ENCODE measurements at regions not wholly inside any gene's neighbourhood (a gene's known extent, or its start where the extent isn't known, plus 50 kb on each side); places are given as distances from the start of the nearest gene placed in this dataset.

DNA sequence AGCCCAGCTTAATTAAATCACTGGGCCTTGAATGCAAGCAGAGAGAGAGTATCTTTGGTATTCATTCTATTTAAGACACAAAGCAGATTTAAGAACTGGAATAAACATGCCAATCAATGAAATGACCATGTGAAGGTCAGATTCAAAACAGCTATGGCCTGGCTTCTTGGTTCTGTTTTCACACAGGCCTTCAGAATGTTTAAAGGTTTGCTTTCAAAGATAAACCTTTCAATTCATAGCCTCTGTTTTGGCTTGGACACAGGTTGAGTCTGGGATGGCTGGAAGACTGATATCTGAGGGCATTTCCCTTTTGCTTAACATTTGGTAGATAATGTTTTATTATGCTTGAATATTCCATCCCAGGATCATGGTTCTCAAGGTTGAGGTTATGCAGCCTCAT, 244.4 kb upstream of the KBTBD8 start:
- DNase-seq = no peak

DNA sequence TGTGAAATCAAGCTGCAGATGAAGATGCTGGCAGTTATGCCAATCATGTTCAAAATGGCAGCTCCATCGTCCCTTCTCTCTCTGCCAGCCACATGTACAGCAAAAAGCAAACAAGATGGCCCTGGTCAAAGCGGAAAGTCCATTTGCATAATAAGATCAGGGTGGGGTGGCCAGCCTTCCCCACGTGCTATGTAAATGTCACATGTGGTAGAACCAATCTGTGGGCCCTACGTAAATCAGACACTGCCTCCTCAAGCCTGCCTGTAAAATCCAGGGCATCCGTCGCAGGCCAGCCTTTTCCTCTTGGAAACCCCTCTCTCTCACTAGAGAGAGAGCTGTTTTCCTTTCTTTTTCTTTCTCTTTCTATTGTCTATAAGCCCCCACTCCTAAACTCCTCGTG, 243.5 kb upstream of the KBTBD8 start:
- no peak for DNase-seq

GRCh38 chr3:66755924-66756323, 242.2 kb upstream of the KBTBD8 start:
- DNase-seq = no peak

DNA sequence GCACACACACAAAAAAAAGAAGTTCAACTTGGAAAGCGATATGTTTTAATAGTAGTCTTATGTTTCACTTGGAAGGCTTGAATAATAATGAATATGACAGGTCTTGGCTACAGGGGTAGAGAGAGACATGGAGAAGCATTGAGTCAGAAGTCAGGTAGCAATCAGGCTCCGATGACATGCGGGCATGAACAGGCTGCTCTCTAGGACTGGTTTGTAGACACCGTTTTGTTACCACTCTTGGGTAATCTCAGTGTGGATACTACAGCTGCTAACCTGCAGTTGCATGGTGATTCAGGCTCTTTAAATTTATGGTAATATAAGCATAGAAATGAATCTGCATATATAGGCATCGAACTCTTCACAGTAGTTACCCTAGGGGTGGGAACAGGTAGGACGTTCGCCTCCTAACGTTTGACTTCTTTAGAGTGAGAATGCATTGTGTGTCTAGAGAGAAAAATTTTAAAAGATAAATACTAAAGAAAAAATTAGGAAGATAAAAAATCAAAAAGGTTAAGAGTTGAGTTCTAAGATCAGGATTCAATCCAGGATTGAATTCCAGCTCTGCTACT, 241.6 kb upstream of the KBTBD8 start:
- DNase-seq = no peak

DNA sequence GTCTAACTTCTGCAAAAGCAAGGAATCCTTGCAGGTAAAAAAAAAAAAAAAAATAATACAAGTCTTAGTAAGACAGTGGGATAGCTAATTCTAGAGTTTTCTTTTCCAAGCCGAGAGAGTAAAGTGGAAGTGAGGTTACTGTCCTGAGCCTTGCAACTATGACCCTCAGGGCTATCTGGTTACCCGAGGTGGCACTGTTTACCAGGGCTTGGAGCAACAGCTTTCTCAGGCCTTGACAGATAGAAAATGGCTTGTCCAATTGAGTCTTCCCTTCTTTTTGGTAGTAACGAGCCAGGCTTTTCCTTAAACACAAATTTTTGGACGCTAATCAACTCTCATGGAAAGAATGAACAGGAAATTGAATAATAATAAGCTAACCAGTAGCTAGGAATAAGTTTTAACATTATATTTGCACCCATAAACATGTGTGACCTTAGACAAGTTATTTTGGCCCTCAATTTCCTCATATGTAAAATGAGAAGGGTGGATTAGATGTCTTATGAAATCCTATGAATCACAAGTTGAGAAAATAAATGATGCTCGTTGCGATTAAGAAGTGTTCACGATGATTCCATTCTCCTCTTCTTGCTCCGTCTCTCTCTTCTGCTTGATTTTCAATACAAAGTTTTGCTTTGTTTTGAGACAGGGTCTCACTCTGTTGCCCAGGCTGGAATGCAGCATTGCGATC, 236.9 kb upstream of the KBTBD8 start:
- DNase-seq = no peak

- no peak for DNase-seq
These were observed 235.0 kb upstream of the KBTBD8 start for GRCh38 chr3:66762916-66763693.

DNA sequence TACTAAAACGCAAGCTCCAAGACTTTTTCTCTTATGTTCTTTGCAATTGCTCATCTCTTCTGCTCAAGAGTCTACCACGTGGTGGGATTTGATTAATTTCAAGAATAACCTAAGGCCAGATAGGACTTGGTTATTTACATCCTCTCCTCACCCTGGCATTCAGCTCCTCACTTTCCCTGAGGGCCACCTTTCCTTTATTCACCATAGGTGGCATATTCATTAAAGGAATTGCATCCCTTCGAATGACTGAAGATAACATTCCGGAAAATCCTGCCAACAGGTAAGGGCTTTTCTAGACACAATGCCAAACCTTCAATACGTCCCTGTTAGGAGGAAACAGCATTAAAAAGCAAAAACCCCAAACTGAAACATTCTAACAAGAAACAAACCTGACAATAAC, 220.0 kb upstream of the KBTBD8 start:
- DNase-seq = no peak

DNA sequence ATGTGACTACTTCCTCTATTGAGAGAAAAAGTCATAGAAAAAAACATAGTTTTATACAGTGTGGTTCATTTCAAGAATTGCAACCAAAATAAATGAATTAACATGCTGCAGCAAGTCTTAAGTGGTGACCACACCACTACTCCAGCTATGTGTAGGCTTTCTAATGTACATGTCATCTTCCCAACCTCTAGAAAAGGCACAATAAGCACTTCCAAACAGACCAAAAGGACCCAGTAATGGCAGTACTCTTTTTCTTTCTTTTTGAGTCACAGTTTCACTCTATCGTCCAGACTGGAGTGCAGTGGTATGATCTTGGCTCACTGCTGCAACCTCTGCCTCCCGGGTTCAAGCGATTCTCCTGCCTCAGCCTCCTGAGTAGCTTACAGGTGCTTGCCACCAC, 219.3 kb upstream of the KBTBD8 start:
- DNase-seq = no peak

- no peak for DNase-seq
These were observed 212.8 kb upstream of the KBTBD8 start for GRCh38 chr3:66785191-66785909.

GRCh38 chr3:66789580-66790237, 208.4 kb upstream of the KBTBD8 start:
- no peak for DNase-seq

DNA sequence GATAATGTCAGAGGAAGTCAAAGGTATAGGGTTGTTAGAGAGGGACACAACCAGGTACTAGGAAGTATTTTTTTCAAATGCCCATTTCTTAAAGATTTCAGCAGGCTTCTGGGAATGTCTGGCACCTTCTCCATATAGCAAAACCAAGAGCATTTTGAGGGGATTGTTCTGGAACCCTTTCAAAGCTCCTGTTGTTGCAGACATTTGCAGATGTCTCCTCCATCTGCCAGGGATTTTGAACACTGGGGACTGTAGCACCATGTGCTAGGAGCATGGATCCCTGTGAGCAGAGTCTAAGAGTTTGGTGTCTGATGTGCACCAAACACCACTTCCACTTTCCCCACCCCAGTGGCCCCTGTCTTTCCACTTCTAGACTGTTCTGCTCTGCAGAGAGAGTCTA, 206.0 kb upstream of the KBTBD8 start:
- no peak for DNase-seq

DNA sequence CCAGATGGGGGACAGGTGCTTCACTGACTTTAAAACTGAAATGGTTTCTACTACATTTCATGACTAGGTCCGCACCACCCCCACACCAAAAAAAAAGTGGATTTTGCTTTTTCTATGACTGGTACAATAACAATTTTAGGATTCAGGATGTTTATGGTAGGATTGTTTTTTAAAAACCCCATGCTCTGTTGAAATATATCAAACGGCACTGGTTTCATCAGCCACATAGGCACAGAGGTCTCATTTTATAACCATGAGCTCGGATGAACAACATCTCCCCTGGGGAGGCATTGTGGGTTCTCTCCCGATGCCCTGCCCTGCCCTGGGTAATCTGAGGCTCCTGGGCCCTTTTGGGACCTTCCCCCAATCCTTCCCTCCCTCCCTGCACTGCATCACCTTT, 202.7 kb upstream of the KBTBD8 start:
- no peak for DNase-seq

- no peak for DNase-seq
These were observed 201.8 kb upstream of the KBTBD8 start for GRCh38 chr3:66796343-66796742.

- DNase-seq = no peak
These were observed 200.1 kb upstream of the KBTBD8 start for GRCh38 chr3:66797889-66798560.

DNA sequence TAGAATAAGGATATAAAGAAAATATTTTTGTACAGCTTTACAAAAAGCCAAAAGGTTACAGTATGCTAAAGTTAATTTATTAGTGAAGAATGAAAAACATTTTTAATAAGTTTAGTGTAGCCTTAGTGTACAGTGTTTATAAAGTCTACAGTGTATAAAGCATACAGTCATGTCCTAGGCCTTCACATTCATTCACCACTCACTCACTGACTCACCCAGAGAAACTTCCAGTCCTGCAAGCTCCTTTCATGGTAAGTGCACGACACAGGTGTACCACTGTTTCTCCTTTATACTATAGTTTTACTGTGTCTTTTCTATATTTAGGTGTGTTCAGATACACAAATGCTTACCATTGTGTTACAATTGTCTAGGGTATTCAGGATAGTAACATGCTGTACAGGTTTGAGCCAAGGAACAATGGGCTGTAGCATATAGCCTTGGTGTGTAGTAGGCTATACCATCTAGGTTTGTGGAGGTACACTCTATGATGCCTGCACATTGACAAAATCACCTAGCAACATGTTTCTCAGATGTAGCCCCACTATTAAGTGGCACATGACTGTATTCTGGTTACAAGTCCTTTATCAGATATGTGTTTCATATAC, 197.1 kb upstream of the KBTBD8 start:
- no peak for DNase-seq

GRCh38 chr3:66803206-66803605, 194.9 kb upstream of the KBTBD8 start:
- DNase-seq = no peak

DNA sequence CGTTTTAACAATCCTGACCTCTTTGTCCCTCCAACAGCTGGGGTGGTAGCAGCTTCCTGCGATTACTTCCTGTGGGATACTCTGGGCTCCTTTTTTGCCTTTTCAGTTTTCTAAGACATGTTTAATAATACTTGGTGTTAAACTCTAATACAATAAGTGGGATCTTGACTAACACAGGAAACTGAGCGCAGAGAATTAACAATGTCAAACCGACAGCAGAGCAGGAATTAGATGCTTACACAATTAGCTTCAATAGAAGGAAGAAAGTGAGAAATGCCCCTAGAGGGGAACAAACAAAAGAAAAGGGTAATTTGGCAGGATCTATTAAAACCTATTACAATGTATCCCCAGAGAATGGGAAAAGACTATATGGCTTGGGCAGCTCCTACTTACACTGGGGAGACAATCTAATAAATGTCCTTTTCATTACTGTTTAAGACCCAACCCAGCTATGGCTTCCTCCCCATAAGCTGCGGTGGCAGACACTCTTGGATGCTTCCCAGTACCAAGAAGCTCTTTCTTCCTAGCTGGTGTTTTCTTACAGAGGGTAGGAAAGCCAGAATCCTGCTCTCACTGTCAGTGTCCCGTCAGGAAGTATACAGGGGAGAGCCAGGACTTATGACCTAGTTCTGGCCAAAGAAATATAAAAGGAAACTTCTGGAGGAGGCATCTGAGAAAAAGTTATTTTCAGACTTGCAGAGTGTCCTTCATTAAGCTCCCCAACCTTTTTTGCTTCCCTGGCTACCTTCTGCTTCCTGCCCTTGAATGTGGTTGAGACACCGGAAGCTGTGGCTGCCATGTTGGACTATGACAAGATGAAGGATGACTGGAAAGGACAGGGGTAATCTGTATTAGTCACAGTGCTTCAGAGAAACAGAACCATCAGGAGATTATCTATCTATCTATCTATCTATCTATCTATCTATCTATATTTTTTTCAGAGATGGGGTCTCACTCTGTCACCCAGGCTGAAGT, 194.1 kb upstream of the KBTBD8 start:
- DNase-seq = no peak

- no peak for DNase-seq
These were observed 189.1 kb upstream of the KBTBD8 start for GRCh38 chr3:66808891-66809594.

DNA sequence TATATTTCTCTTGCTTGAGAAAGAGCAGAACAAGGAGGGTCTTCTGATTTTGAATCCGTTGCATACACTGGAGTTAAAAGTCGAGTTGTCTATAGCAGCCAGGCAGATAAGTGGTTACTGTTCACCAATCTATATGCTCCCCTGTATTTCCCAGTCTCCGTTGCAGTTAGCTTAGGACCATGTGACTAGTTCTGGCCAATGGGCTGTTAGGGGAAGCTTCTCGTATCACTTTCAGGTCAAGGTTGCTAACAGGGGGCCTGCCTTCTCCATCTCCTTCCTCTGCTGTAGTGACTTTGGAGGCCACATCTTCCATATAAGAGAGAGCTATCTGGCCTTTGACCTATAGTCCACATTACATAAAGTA, 188.5 kb upstream of the KBTBD8 start:
- no peak for DNase-seq

DNA sequence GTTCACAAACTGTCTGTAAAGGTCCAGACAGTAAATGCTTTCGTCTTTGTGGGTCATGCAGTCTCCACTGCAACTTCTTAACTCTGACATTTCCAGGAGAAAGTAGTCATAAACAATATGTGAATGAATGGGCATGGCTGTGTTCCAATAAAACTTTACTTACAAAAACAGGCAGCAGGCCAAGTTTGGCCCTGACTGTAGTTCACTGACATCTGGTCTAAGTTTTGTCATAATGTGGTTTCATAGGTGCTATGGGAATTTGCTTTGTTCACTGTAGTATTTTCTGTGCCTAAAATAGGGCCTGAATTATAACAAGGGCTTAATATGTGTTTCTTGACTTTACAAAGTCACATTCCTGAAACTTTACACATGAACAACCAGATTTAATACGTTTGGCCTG, 186.0 kb upstream of the KBTBD8 start:
- no peak for DNase-seq
